ENCODE measurements at regions not wholly inside any gene's neighbourhood (a gene's known extent, or its start where the extent isn't known, plus 50 kb on each side); places are given as distances from the start of the nearest gene placed in this dataset.
"Not testable (repeated sequence)": the region's sequence is repeated elsewhere in the genome, so short reads cannot be mapped to it uniquely, and the experiment has no call there.

GRCh38 chr7:84720456-84721097 lies 466.3 kb downstream of the SEMA3D start:
- Mint-ChIP-seq H3K27ac (no peak overlapping the region), H3K27me3 (ENCODE audit: low read depth, poor library complexity) (no peaks in the 10 kb centered on the region)

GRCh38 chr7:84714765-84715164 lies 472.1 kb downstream of the SEMA3D start:
- Mint-ChIP-seq H3K36me3 (ENCODE audit: low read depth) (no peaks in the 10 kb centered on the region), H3K4me1 (peaks cover 9% of the 10 kb centered on the region), H3K27ac (no peak overlapping the region)

More at GRCh38 chr7:84720456-84721097, 466.3 kb downstream of the SEMA3D start:
- peaks cover 12% of the 10 kb centered on the region for H3K9me3 Mint-ChIP-seq
- no peak for DNase-seq
- no peaks in the 10 kb centered on the region for H3K36me3 Mint-ChIP-seq (ENCODE audit: low read depth)
- peaks cover 7% of the 10 kb centered on the region for H3K4me1 Mint-ChIP-seq
- TF ChIP-seq CTCF (IDR thresholded peaks at IDR 0.05), result no peak
- H3K4me3 Mint-ChIP-seq, result no peak overlapping the region

GRCh38 chr7:84712374-84713121 lies 474.3 kb downstream of the SEMA3D start:
- H3K27ac Mint-ChIP-seq, result no peak overlapping the region
- H3K36me3 Mint-ChIP-seq (ENCODE audit: low read depth), result no peaks in the 10 kb centered on the region
- H3K4me3 Mint-ChIP-seq, result no peak overlapping the region
- TF ChIP-seq CTCF (IDR thresholded peaks at IDR 0.05), result no peak
- H3K4me1 Mint-ChIP-seq, result peaks cover 9% of the 10 kb centered on the region
- no peaks in the 10 kb centered on the region for H3K27me3 Mint-ChIP-seq (ENCODE audit: low read depth, poor library complexity)
- no peak for DNase-seq
- H3K9me3 Mint-ChIP-seq, result no peaks in the 10 kb centered on the region

More at GRCh38 chr7:84714765-84715164, 472.1 kb downstream of the SEMA3D start:
- no peak overlapping the region for H3K4me3 Mint-ChIP-seq
- H3K9me3 Mint-ChIP-seq, result no peaks in the 10 kb centered on the region
- H3K27me3 Mint-ChIP-seq (ENCODE audit: low read depth, poor library complexity), result no peaks in the 10 kb centered on the region
- DNase-seq, result no peak
- no peak for TF ChIP-seq CTCF (IDR thresholded peaks at IDR 0.05)

- not testable (repeated sequence) for H3K9me3 Mint-ChIP-seq; H3K27me3 Mint-ChIP-seq (ENCODE audit: low read depth, poor library complexity); H3K4me3 Mint-ChIP-seq; H3K4me1 Mint-ChIP-seq; H3K36me3 Mint-ChIP-seq (ENCODE audit: low read depth); H3K27ac Mint-ChIP-seq; DNase-seq
These were observed 476.3 kb downstream of the SEMA3D start for GRCh38 chr7:84710538-84710937.

- Mint-ChIP-seq H3K4me3 (no peak overlapping the region), H3K36me3 (ENCODE audit: low read depth) (peaks cover 7% of the 10 kb centered on the region), H3K27me3 (ENCODE audit: low read depth, poor library complexity) (no peaks in the 10 kb centered on the region), H3K9me3 (peaks cover 4% of the 10 kb centered on the region), H3K27ac (no peak overlapping the region), H3K4me1 (peaks cover 20% of the 10 kb centered on the region)
- DNase-seq, result no peak
- TF ChIP-seq CTCF (IDR thresholded peaks at IDR 0.05), result no peak
These were observed 481.1 kb downstream of the SEMA3D start for GRCh38 chr7:84705706-84706105.

- H3K9me3 Mint-ChIP-seq, result peaks cover 4% of the 10 kb centered on the region
- H3K4me3 Mint-ChIP-seq, result no peak overlapping the region
- no peak for TF ChIP-seq CTCF (IDR thresholded peaks at IDR 0.05)
- H3K27ac Mint-ChIP-seq, result no peak overlapping the region
- DNase-seq, result no peak
- H3K27me3 Mint-ChIP-seq (ENCODE audit: low read depth, poor library complexity), result no peaks in the 10 kb centered on the region
- peaks cover 20% of the 10 kb centered on the region for H3K4me1 Mint-ChIP-seq
- H3K36me3 Mint-ChIP-seq (ENCODE audit: low read depth), result peaks cover 7% of the 10 kb centered on the region
These were observed 481.8 kb downstream of the SEMA3D start for GRCh38 chr7:84705079-84705478.

Data from nephron progenitor cell (in vitro differentiated cells).